ENCODE measurements at regions not wholly inside any gene's neighbourhood (a gene's known extent, or its start where the extent isn't known, plus 50 kb on each side); places are given as distances from the start of the nearest gene placed in this dataset.

DNA sequence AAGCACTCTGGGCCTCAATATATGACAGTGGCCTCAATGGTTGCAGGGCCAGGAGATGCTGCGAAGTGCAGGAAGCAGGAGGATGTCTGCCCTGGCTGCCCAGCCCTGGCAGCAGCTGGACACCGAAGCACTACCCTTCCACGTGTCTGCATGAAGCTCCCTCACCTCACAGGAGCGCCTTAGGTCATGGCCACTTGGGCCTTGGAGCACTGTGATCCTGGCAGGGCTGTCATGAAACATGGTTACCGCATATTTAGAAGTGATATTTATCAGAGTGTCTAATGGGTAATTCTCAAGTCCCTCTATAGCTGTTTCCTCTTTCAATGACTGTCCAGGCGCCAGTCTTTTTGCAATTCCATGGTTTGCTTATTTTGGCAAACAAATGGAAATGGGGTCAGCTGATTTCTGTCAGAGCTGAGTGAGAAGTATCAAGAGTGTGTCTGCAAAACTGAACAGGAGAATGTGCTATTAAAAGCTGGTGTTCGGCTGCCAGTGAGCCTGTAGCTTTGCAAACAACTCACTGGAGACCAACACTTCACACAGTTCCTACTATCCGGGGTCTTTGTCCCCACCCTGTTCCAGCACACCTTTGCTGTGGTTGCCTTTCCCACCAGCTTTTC, 285.9 kb downstream of the KIF4B start:
- DNase-seq = no peak

DNA sequence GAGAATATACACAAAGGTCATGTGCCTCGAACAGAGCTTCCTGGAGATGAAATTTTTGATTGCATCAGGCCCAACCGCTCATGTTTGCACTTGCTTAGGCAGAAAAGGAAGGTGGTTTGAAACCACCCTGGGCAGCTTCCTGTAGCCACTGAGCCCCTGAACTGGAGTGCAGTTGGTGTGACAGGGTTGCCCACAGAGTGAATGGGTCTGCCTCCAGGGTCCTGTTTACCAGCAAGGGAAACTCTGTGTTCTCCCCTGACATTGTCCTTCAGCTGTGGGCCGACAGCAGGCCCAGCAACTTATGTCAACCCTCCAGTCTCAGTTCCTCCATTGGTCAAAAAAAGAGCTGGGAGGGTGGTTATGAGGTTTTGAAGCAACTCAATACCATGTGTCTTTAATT, 289.6 kb downstream of the KIF4B start:
- DNase-seq = no peak

DNA sequence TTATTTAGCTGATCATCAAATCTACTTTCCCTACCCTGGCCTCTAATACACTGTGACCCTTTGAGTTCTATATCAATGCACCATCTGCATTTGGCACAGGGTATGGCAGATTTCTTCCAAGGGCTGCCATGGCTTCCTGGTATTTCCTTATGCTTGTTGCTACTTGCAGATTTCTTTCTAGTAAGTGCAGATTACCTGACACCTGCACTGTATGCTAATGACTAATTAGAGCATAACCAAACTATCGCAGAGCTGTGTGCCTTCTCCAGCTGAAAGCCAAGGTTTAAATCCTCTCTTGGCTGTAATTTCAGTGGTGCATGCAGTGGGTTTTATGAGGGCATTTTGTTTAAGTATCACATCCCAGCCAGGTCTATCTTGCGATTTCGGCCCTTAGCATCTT, 293.7 kb downstream of the KIF4B start:
- no peak for DNase-seq

DNA sequence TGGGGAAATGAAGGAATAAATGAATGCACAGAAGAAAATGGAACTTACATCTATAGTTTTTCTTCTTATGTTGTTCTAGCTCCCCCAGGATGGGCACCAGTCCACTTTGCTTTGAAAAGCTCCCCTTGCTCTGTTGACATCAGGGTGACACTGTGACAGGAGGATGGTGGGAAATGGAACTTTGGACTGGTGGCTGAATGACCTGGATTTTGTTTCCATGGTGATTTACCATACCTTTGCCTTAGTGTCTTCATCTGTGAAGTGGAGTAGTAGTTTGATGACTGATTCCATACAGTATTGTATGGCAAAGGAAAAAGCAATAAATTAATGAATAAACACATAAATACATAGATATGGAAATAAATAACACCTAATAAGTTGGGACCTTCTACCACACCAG, 294.7 kb downstream of the KIF4B start:
- DNase-seq = no peak

DNA sequence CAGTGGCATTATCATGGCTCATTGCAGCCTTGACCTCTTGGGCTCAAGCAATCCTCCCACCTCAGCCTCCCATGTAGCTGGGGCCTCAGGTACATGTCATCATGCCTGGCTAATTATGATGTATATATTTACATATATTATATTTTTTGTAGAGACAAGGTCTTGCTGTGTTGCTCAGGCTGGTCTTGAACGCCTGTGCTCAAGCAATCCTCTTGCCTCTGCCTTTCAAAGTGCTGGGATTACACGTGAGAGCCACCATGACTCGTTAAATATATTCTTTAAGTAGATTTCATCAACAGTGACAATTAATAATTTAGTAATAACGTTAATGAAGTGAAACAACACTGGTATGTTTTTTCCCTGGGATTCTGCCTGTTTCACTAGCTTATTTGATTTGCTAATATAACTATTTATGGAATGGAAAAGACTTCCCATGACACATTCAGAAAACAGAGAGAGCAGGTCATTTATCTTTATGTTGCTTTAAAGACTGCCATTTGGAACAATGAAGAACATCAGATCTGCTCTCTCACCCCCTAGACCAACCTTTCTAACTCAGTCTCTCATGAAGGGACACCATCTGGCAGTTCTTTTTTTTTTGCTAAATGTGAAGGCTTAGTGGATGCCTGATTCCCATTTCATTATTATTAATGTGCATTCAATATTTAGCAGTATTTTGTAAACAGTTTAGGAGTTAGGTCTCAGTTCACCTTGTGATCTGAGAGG, 295.6 kb downstream of the KIF4B start:
- DNase-seq = no peak

DNA sequence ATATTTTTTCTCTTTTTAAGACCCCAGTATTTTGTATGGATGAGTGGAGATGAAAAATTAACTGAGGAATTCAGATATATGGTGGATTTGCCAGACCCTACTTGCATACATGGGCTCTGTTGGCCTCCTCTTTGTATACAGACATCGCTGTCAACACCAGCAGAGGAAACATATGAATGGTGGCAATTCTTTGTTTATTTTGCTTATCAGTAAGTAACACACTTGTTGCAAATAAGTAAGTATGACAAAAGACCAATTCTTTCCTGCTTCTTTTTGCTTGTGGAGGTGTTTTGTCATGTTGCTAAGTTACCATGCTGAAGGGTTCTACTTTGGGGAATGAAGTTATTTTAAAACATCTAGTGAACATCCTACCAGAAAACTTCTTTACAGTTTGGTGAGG, 298.2 kb downstream of the KIF4B start:
- no peak for DNase-seq

DNA sequence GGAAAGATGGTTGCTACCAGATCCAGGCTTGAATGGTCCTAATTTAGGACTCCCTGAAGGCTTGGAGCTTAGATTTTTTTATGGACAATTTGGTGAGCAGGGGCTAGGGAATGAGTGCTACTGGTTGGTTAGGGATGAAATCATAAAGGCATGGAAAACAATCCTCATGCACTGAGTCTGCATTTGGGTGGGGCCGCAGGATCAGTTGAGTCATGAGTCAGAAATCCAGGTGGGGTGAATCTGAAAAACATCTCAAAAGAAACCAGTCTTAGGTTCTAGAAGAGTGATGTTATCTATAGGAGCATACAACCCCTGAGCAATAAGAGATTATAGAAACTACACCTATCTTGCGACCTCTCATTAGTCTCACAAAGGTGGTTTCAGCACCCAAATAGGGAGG, 300.0 kb downstream of the KIF4B start:
- no peak for DNase-seq

DNA sequence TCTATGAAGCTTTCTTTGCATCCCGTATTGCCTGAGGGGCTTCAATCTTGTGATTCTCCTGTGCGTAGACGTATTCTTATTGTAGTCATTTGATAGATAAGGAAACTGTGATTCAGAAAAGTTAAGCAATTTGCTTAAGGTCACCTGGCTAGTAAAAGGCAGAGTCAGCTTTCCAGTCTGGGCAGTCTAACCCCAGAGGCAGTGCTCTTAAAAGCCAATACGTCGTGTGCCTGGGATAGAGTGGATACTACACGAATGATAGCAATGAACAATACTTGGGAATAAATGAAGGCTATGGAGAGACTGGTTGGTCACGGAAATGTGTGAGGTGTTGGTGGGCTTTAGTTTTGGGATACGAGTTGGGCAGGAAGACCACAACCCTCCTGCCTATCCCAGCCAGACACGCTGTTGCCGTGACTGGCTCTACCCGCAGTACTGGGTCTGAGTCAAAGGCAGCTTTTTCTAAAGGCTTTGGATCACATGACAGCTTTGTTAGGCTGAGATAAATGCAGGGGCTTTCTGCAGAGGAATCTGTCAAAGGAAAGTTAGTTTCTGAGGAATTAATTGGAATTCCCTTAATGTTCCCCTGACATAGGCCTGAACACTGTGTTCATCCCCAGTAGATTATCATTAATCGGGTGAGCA, 302.6 kb downstream of the KIF4B start:
- DNase-seq = no peak

DNA sequence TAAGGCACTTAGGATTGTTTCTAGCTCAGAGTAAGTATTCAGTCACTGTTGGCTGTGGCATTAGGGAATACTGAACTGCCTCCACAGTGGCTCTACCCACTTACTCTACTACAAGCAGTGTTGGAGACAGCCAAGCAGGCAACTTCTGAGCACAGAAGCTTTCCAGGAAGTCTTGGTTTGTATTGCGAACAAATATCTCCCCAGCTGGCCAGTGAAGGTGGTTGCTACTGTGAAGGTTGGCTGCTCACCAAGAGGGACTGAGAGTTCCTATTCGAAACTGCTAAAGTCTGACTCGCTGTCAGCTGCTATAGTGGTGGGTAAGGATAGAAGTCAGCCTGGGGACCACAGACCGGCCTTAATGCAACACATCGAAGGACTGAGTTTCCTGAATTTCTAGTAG, 319.1 kb downstream of the KIF4B start:
- no peak for DNase-seq

DNA sequence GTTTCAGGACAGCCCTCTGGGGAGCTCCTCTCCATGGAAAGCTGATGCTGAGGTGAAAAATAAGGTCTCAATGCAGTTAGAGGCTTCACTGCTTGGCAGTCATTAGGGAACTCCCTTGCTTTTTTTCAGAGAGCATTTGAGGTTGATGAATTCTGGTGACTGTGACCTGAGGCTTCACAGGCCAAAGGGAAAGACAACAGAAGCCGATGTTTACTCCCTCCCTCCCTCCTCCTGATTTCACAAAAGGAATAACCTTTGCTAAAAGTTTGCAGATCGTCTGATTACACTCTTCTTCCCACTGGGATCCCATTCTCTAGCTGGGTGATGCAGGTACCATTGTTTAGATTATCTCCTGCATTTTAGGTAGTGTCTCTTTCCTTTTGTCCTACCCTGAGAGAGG, 329.4 kb downstream of the KIF4B start:
- no peak for DNase-seq

DNA sequence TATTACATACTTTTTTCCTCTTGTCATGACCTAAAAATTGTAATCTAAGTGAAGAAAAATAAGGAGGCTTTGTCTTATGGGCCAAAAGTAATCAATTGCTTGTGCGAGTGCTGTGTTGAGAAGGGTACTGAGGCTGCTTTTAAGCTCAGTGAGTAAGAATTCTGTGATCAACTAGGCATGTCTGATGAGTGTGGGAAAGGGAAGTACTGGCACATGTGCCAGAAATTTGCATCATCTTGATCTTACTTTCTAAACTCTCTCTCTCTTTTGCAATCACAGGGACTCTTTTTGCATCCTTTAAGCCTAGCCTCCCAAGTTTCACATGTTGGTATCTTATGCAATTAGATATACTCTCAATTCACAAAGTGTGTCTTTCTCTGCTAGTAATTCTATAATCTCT, 329.9 kb downstream of the KIF4B start:
- DNase-seq = no peak

DNA sequence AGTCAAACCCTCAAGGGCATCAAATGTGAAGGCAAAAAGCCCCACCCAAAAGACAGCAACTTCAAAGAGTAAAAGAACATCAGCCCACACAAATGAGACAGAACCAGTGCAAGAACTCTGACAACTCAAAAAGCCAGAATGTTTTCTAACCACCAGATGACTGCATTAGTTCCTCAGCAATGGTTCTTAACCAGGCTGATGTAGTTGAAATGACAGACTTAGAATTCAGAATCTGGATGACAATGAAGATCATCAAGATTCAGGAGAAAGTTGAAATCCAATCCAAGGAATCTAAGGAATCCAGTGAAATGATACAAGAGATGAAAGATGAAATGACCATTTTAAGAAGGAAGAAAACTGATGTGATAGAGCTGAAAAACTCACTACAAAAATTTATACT, 339.7 kb downstream of the KIF4B start:
- no peak for DNase-seq

DNA sequence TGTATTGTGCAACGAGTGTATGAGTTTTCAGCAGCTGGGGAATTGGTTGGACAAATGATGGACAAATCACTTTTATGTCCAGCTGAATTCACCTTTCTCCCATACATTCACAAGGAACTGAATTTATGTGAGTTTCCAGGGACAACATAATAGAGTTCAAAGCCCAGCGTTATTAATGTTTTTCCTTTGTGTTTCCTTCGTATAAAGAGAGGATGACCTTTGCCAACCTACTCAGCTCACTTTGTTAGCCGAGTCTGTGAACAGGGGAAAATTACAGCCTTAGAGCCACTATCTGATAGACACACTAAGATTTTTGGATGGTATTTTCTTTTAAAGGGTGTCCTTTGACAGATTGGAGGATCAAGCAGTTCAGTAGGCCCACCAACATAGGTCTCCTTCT, 352.5 kb downstream of the KIF4B start:
- DNase-seq = no peak

DNA sequence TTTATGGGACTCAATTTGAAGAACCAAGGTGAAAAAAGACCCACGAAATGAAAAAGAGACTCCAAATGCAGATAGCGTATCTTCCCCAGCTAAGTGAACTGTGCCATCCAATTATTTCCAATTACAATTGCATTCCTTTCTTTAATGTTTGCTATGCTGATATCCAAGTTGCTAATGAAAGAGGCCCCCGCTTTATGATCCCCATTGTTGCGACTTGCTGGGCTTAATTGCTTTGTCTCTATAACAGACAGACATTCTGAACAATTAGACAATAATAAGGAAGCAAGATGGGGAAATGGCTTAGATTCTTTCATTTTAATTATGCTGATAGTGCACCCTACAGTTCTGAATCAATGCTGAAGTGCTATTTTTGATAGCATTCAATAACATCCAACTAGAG, 354.3 kb downstream of the KIF4B start:
- no peak for DNase-seq

DNA sequence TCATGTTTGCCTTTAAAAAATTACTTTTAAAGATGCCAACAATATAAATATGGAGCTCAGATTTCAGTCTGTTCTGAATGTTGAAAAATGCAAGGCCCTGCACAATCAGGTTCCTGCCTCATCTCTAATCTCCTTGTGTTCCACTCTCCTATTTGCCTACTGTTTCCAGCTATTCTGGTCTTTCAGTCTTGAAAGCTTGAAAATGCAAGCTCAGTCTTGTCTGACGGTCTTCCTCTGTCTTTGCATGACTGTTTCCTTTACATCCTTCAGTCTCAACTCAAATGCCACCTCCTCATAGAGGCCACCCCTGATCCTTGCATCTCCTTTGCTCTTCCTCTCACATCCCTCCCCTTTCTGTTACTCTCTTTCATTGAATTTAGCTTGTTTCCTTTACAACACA, 354.9 kb downstream of the KIF4B start:
- no peak for DNase-seq

DNA sequence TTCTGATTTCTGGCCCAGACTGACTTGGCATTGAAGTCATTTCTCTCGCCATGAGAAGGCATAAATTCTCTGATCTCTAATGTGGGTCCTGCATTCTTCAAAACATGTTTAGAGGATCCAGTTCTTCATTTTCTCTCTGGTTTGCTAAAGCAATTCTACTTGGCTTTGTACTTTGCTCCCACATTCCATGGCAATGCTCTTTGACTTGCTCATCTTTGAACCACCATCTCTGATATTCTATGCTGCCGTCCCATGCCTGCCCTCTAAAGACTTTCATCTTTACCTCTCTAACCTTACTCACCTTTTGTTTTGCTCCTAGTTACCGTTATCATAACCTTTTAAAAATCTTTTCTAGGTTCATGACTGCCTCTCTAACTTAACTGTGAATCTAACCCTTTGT, 366.9 kb downstream of the KIF4B start:
- no peak for DNase-seq

DNA sequence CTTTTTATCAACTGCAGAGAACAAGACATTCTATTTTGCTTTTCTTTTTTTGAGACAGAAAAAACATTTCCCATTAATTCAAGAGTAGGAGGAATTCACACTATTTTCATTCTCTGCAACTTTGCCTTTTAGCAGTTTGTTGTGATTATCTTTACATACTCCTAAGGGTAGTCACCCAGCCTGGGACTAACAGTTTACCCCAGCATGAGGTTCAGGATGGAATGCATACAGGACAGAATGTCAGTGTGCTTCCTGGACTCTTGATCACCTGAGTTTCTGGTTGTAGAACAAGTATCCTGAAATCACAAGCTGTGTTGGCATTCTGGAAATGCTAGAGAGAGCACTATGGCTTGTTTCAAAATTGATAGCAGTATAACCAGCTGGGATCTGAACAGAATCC, 368.1 kb downstream of the KIF4B start:
- no peak for DNase-seq

DNA sequence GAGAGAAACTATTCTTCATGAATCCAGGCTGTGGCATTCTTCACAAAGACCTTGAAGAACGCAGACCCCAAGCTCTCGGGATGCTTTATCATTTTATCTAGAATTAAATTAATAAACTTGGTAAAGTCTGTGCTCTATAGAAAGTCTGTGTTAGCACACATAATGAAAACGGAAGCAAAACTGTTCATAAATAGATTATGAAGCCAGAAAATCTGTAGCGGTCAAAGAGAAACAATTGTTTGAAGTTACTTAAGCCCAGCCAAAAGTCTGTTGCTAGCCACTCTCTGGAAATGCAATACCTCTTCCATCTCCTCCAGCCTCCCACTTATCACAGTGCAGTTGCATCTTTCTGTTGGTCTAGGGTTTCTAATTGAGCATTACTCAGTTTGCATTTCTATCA, 375.9 kb downstream of the KIF4B start:
- no peak for DNase-seq

DNA sequence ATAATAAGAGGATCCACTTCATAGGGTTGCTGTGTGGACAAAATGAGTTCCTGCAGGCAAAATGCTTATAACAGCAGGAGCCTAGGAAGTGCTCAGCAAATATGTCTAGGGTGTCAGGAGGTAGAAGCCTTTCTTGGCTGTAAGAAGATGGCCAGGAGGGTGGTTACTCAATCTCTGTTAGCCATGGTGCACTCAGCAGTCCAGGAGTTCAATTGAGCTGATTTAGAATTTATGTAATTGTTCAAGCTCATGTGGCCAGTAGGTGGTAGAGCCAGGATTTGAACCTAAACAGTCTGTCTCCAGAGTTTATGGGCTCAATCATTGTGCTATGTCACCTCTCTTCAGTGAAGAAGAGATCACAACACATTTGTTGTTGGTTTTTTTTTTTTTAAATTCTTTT, 381.2 kb downstream of the KIF4B start:
- no peak for DNase-seq

DNA sequence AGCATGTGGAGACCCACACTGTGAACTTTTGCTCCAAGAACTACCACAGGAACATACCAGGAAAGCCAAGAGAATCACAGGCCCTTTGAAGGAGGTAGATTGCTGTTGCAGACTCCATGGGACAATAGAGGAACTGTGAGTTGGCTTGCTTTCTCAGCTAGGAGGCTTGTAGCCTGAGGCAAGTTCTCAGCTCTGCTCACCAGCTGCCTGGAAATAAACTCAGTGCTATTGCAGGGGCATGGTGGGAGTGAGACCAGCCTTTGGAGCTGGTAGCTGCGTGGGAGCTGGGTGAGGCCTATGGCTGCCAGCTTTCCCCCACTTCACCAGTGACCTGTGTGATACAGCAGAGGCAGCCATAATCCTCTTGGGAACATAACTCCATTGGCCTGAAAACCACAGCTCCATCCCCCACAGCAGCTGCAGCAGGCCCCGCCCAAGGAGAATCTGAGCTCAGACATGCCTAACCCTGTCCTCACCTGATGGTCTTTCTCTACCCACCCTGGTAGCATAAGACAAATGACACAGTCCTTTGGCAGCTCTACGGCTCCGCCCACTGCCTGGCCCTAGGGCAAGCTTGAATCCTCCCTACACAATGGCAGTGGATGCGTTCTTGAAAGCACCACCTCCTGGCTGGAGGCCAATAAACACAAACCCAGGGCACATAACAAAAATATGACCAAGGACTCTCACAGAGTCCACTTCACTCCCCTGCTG, 389.5 kb downstream of the KIF4B start:
- no peak for DNase-seq

DNA sequence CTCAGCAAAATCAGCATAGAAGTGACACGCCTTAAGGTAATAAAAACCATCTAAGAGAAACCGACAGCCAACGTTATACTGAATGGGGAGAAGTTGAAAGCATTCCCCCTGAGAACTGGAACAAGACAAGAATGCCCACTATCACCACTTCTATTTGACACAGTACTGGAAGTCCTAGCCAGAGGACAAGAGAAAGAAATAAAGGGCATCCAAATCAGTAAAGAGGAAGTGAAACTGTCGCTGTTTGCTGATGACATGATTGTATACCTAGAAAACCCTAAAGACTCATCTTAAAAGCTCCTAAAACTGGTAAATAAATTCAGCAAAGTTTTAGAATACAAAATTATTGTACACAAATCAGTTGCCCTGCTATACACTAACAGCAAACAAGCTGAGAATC, 393.3 kb downstream of the KIF4B start:
- DNase-seq = no peak

DNA sequence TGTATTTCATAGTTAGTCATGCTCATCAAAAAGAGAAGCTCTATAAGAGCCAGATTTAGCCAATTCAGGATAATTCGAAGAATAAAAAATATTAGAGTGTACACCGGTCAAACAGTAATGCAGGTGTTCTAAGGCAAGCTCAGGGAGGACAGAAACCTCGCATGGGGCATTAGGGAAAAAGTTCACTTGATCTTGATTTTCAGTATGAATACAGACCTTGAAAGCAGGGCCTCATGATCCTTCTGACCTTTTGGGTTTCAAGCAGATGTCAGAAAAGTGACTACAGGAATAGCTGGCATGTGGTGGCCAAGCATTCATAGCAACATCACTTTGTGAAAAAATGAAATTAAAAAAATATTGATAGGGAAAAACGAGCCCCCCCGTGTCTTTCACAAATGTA, 394.9 kb downstream of the KIF4B start:
- DNase-seq = no peak

DNA sequence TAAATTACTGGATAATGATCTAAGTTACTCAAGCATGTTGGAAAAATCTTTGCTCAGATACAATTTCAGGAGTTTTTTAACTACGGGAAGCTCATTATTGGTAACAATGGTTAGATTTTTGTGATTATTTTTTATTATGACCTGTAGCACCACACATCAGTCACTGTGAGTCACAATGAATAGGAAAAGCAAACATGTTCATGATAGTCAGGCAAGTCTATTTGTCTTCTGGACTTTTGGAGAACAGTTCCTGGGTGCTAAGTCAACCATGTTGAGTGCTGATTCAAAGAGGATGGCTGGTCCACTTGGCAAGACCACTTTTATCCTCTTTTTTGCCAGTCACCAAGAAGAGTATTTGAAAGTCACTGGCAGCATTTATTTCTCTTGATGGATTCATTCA, 403.2 kb downstream of the KIF4B start:
- no peak for DNase-seq

DNA sequence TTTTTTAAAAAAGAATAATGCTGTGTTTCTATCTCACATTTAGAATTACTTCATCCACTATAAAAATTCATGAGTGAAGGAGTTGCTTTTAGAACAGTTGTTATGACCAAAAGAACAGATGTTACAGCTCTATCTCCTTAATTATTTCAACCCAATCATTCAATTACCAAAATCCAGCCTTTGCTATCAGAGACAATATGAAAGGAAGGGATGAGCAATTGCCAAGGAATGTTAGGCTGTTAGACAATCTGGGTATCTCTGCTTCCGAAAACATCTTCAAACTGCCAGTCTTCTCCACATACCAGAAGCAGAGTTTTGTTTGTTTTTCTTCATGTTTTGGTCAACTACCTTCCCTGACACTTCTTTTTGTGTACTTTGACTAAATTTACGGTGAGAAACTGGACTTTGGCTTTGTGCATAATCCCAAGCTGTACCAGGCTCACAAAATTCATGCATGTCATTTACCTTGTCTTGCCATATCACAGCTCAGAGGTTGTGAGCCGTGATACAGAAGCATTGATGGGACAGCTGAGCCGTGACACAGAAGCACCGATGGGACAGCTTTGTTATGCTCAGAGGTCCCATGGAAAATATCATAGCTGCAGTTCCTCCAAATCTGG, 405.5 kb downstream of the KIF4B start:
- DNase-seq = no peak

All from NCI-H1048 (cell line).